GM12878 (cell line): ENCODE measurements at regions not wholly inside any gene's neighbourhood (a gene's known extent, or its start where the extent isn't known, plus 50 kb on each side); places are given as distances from the start of the nearest gene placed in this dataset.

Experiments used
- ATAC-seq: fragments of 200-7000 bp; cut with Tn5 transposase; 3 replicates; pipeline ENCODE4 v1.9.1; 2020; ENCODE audit warnings: mild to moderate bottlenecking, moderate library complexity
- BruUV-seq: library from RNA; stranded (reverse); fragments of 400-500 nt; replicated peaks from 2 replicates; lab custom pipeline; 2021; lab: Mats Ljungman, UMichigan
- CTCF ChIA-PET: fragments of 300-600 bp; sonication (Branson Sonifier 250); formaldehyde crosslinking; extraction: SDS; loops from one replicate; lab custom pipeline; 2021; ENCODE audit warnings: inconsistent platforms; lab: Yijun Ruan, JAX
- POLR2A ChIA-PET: fragments of 350-600 bp; formaldehyde crosslinking; extraction: SDS; loops from one replicate; lab custom pipeline; 2021; ENCODE audit warnings: inconsistent platforms; lab: Charles Lee
- RAD21 ChIA-PET: fragments of 300-600 bp; sonication (Branson Sonifier 250); formaldehyde crosslinking; loops from one replicate; lab custom pipeline; 2023; ENCODE audit warnings: antibody characterized with exemption; ENCODE audit not compliant: unreplicated experiment; lab: Charles Lee
- SMC1A ChIA-PET: fragments of 300-600 bp; sonication (Branson Sonifier 250); formaldehyde crosslinking; loops from one replicate; lab custom pipeline; 2023; ENCODE audit not compliant: unreplicated experiment, uncharacterized antibody; lab: Charles Lee
- DNase-seq: peaks from one replicate; pipeline ENCODE4 v3.0.0-alpha.2; 2011; ENCODE audit warnings: low read depth, low spot score
- FAIRE-seq: peaks from 3 replicates; lab custom pipeline; 2011; peaks lifted over from hg19 to GRCh38; lab: Jason Lieb, UNC
- H2AFZ ChIP-seq: 2 replicates; pipeline ENCODE4 v1.6.0; 2011; ENCODE audit warnings: low read depth, low read length, control low read depth; ENCODE audit not compliant: control insufficient read depth
- H3K27ac ChIP-seq: 2 replicates; pipeline ENCODE4 v1.5.1; 2011; ENCODE audit warnings: control low read depth; ENCODE audit not compliant: control insufficient read depth, insufficient read depth
- H3K27me3 ChIP-seq, 2 experiments: replicated peaks in 1 of 2; 2 replicates each; pipeline versions ENCODE4 v1.6.0 to v1.6.1; 2011; ENCODE audit warnings: low read length in 1 of 2; ENCODE audit not compliant: control insufficient read depth in 2 of 2, insufficient read depth in 2 of 2
- H3K36me3 ChIP-seq, 2 experiments: 2 replicates each; pipeline ENCODE4 v1.5.1; 2011; ENCODE audit warnings: low read length in 1 of 2; ENCODE audit not compliant: control insufficient read depth in 2 of 2, insufficient read depth in 2 of 2
- H3K4me1 ChIP-seq: 2 replicates; pipeline ENCODE4 v1.6.1; 2011; ENCODE audit warnings: mild to moderate bottlenecking, low read length, moderate library complexity, mixed read lengths; ENCODE audit not compliant: control insufficient read depth, insufficient read depth
- H3K4me2 ChIP-seq: 2 replicates; pipeline ENCODE4 v1.6.0; 2011; ENCODE audit warnings: control low read depth; ENCODE audit not compliant: control insufficient read depth, insufficient read depth
- H3K4me3 ChIP-seq: fragments of 200-600 bp; sonication (generic); 2 replicates; pipeline ENCODE4 v1.5.1; 2016
- H3K79me2 ChIP-seq: 2 replicates; pipeline ENCODE4 v1.6.0; 2011; ENCODE audit warnings: low read length; ENCODE audit not compliant: control insufficient read depth, insufficient read depth
- H3K9ac ChIP-seq: 2 replicates; pipeline ENCODE4 v1.8.0; 2011; ENCODE audit warnings: low read length, control low read depth, mixed read lengths; ENCODE audit not compliant: control insufficient read depth, insufficient read depth
- H3K9me3 ChIP-seq: replicated peaks from 3 replicates; pipeline ENCODE4 v1.5.1; 2011; ENCODE audit warnings: mild to moderate bottlenecking, low read length; ENCODE audit not compliant: control insufficient read depth, insufficient read depth
- H4K20me1 ChIP-seq: 2 replicates; pipeline ENCODE4 v1.6.0; 2011; ENCODE audit not compliant: control insufficient read depth, insufficient read depth
- CTCF ChIP-seq, 3 experiments: IDR thresholded peaks in 2 of 3; conservative IDR thresholded peaks in 1 of 3; 2 replicates each; pipeline ENCODE4 v1.5.1; 2011; ENCODE audit warnings: low read depth in 3 of 3, low read length in 3 of 3, mild to moderate bottlenecking in 3 of 3, control low read depth in 2 of 3, moderate library complexity in 2 of 3, inconsistent platforms in 1 of 3, mixed read lengths in 1 of 3; ENCODE audit not compliant: control insufficient read depth in 2 of 3, insufficient read depth in 1 of 3; ENCODE audit errors: extremely low read depth in 1 of 3
- MTA3 ChIP-seq: IDR thresholded peaks from 2 replicates; pipeline ENCODE4 v1.6.1; 2012; ENCODE audit warnings: low read length, inconsistent platforms, borderline replicate concordance
- POU2F2 ChIP-seq: IDR thresholded peaks from 3 replicates; pipeline ENCODE4 v1.6.1; 2011; ENCODE audit warnings: low read depth, mild to moderate bottlenecking, low read length, borderline replicate concordance
- RELA ChIP-seq: fragments of 450-650 bp; IDR thresholded peaks from 2 replicates; pipeline ENCODE4 v1.8.0; 2014; ENCODE audit warnings: borderline replicate concordance; ENCODE audit not compliant: partially characterized antibody
- TCF3 ChIP-seq: IDR thresholded peaks from 2 replicates; pipeline ENCODE4 v1.6.1; 2012; ENCODE audit warnings: low read depth, mild to moderate bottlenecking, low read length, borderline replicate concordance; ENCODE audit not compliant: insufficient read depth
- ZBTB4 ChIP-seq: fragments of 450-650 bp; formaldehyde crosslinking; IDR thresholded peaks from 2 replicates; pipeline ENCODE4 v1.4.0; 2022; ENCODE audit warnings: mild to moderate bottlenecking, moderate library complexity
- ZSCAN29 ChIP-seq: fragments of 450-650 bp; IDR thresholded peaks from 2 replicates; pipeline ENCODE4 v1.6.1; 2017; ENCODE audit warnings: mild to moderate bottlenecking, moderate library complexity
- WGBS: methylation state at CpG from one replicate; pipeline ENCODE4 v1.1.6; 2016; ENCODE audit warnings: low lambda C conversion rate; ENCODE audit not compliant: insufficient replicate concordance, insufficient coverage; ENCODE audit errors: missing lambda C conversion rate; 5-methylcytosine and 5-hydroxymethylcytosine counted together
- in situ Hi-C: fragments of 300-500 bp; cut with MboI; formaldehyde crosslinking; loops from 9 replicates; pipeline ENCODE4 v1.14.3; 2018; ENCODE audit warnings: mixed read lengths
- intact Hi-C: fragments of 100-400 bp; cut with micrococcal nuclease; formaldehyde crosslinking; loops from one replicate; pipeline ENCODE4 v1.14.2; 2022; ENCODE audit not compliant: unreplicated experiment
- TF ChIP-seq, protein P1 (sequence below): IDR thresholded peaks from 2 replicates; pipeline ENCODE4 v1.6.1; 2012; ENCODE audit warnings: low read depth, low read length, improper control_type of control experiment
- TF ChIP-seq, protein P2 (sequence below): fragments of 450-650 bp; IDR thresholded peaks from 2 replicates; pipeline ENCODE4 v1.6.1; 2018; ENCODE audit warnings: borderline replicate concordance, mild to moderate bottlenecking; ENCODE audit not compliant: partially characterized antibody

DNA sequence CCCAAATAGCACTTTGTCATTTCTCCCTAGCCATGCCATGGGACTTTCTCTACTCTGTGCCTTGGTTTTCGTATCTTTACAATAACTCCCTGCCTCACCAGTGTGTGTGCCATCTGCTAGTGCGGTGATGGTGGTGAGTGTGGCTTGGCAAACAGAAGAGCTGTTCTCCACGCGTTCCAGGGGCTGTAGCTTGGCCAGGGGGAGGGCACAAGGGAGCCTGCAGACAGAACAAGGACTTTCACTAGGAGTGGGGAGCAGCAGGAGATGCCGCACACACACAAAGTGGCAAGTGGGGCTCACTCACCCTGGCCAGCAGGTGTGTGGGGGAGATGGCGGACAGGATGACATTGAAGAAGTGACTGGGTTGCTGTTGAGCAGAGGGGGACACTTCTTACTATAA is 196.9 kb downstream of the HAUS1 start:
- CTCF ChIA-PET = no interaction called here
- ATAC-seq (no peak), FAIRE-seq (no peak), DNase-seq (no peak)
- H4K20me1 ChIP-seq = no peaks in the 10 kb centered on the region
- no peak overlapping the region for H2AFZ ChIP-seq
- SMC1A ChIA-PET = no interaction called here
- H3K9me3 ChIP-seq = no peaks in the 10 kb centered on the region
- 17% methylated on average over 5 of the region's 6 CpGs for WGBS
- H3K79me2 ChIP-seq = no peaks in the 10 kb centered on the region
- H3K27ac ChIP-seq = no peak overlapping the region
- H3K27me3 ChIP-seq = peaks cover 0 to 1% of the 10 kb centered on the region in 2 experiments; a peak in 1 of 4 replicates
- no peak for TF ChIP-seq TCF3
- no peak for TF ChIP-seq CTCF (IDR thresholded peaks at IDR 0.05 in 2 of 3, conservative IDR thresholded peaks at IDR 0.05 in 1 of 3; ENCODE audit: control insufficient read depth in 2 of 3, extremely low read depth in 1 of 3, insufficient read depth in 1 of 3, low read depth in 3 of 3, low read length in 3 of 3)
- TF ChIP-seq POU2F2 = no peak
- TF ChIP-seq, protein P1, sequence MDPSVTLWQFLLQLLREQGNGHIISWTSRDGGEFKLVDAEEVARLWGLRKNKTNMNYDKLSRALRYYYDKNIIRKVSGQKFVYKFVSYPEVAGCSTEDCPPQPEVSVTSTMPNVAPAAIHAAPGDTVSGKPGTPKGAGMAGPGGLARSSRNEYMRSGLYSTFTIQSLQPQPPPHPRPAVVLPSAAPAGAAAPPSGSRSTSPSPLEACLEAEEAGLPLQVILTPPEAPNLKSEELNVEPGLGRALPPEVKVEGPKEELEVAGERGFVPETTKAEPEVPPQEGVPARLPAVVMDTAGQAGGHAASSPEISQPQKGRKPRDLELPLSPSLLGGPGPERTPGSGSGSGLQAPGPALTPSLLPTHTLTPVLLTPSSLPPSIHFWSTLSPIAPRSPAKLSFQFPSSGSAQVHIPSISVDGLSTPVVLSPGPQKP = no peak
- no peak for TF ChIP-seq ZSCAN29
- TF ChIP-seq MTA3 = no peak
- no peak for TF ChIP-seq ZBTB4 (CRISPR knock-in tag)
- no peak for TF ChIP-seq RELA
- TF ChIP-seq, protein P2, sequence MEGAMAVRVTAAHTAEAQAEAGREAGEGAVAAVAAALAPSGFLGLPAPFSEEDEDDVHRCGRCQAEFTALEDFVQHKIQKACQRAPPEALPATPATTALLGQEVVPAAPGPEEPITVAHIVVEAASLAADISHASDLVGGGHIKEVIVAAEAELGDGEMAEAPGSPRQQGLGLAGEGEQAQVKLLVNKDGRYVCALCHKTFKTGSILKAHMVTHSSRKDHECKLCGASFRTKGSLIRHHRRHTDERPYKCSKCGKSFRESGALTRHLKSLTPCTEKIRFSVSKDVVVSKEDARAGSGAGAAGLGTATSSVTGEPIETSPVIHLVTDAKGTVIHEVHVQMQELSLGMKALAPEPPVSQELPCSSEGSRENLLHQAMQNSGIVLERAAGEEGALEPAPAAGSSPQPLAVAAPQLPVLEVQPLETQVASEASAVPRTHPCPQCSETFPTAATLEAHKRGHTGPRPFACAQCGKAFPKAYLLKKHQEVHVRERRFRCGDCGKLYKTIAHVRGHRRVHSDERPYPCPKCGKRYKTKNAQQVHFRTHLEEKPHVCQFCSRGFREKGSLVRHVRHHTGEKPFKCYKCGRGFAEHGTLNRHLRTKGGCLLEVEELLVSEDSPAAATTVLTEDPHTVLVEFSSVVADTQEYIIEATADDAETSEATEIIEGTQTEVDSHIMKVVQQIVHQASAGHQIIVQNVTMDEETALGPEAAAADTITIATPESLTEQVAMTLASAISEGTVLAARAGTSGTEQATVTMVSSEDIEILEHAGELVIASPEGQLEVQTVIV = no peak
- H3K9ac ChIP-seq = no peak overlapping the region
- RAD21 ChIA-PET = no interaction called here
- H3K4me2 ChIP-seq = no peak overlapping the region
- no TSS peak for BruUV-seq
- intact Hi-C loops (no loop called here), in situ Hi-C loops (no loop called here)
- no peak overlapping the region for H3K4me3 ChIP-seq
- POLR2A ChIA-PET = no interaction called here
- no peaks in the 10 kb centered on the region for H3K36me3 ChIP-seq
- no peaks in the 10 kb centered on the region for H3K4me1 ChIP-seq
